HEK293 (cell line): ENCODE measurements at regions not wholly inside any gene's neighbourhood (a gene's known extent, or its start where the extent isn't known, plus 50 kb on each side); places are given as distances from the start of the nearest gene placed in this dataset.

Experiments
- CTCF ChIA-PET: fragments of 350-600 bp; formaldehyde crosslinking; extraction: SDS; loops from one replicate; lab custom pipeline; 2021; ENCODE audit warnings: antibody characterized with exemption; lab: Yijun Ruan, JAX
- POLR2A ChIA-PET: fragments of 300-600 bp; formaldehyde crosslinking; extraction: SDS; loops from one replicate; lab custom pipeline; 2020; ENCODE audit warnings: antibody characterized with exemption, inconsistent platforms; lab: Yijun Ruan, JAX
- H3K27ac ChIP-seq: fragments of 200-500 bp; sonication (Bioruptor generic); 2 replicates; pipeline ENCODE4 v1.5.1; 2014; ENCODE audit warnings: low read depth, low read length, control low read depth, inconsistent platforms; ENCODE audit errors: extremely low read depth
- H3K36me3 ChIP-seq, 2 experiments: fragments of 200-500 bp in 1 of 2; sonication (Bioruptor generic) in 1 of 2; 1 replicate in 1 of 2; 2 replicates in 1 of 2; pipeline ENCODE4 v1.5.1; 2014 to 2017; ENCODE audit warnings: inconsistent platforms in 2 of 2, low read length in 2 of 2; ENCODE audit not compliant: control insufficient read depth in 2 of 2, insufficient read depth in 1 of 2
- H3K4me1 ChIP-seq: fragments of 200-500 bp; sonication (Bioruptor generic); 2 replicates; pipeline ENCODE4 v1.5.1; 2014; ENCODE audit warnings: mild to moderate bottlenecking, low read length, inconsistent platforms; ENCODE audit not compliant: control insufficient read depth, insufficient read depth
- H3K4me3 ChIP-seq: 2 replicates; pipeline ENCODE4 v1.5.1; 2011; ENCODE audit warnings: low read depth, mild to moderate bottlenecking, control low read depth, low read length, moderate library complexity
- H3K9me3 ChIP-seq: fragments of 200-500 bp; sonication (Bioruptor generic); 2 replicates; pipeline ENCODE4 v1.5.1; 2014; ENCODE audit warnings: low read depth, low read length, inconsistent platforms; ENCODE audit not compliant: control insufficient read depth, insufficient read depth
- AEBP2 ChIP-seq: fragments of 450-650 bp; formaldehyde crosslinking; IDR thresholded peaks from 2 replicates; pipeline ENCODE4 v1.5.1; 2016; ENCODE audit warnings: missing biosample characterization, missing genetic modification characterization, borderline replicate concordance
- ELK4 ChIP-seq: IDR thresholded peaks from 2 replicates; pipeline ENCODE4 v1.6.1; 2011; ENCODE audit warnings: mild to moderate bottlenecking, low read depth, low read length, borderline replicate concordance
- HIC1 ChIP-seq: fragments of 450-650 bp; formaldehyde crosslinking; IDR thresholded peaks from 2 replicates; pipeline ENCODE4 v1.5.1; 2016; ENCODE audit warnings: missing biosample characterization, missing genetic modification characterization
- OVOL3 ChIP-seq: fragments of 450-650 bp; formaldehyde crosslinking; IDR thresholded peaks from 2 replicates; pipeline ENCODE4 v1.5.1; 2016; ENCODE audit warnings: missing biosample characterization, missing genetic modification characterization
- WT1 ChIP-seq: fragments of 450-650 bp; formaldehyde crosslinking; IDR thresholded peaks from 2 replicates; pipeline ENCODE4 v1.5.1; 2016; ENCODE audit warnings: missing biosample characterization, missing genetic modification characterization
- ZEB2 ChIP-seq: fragments of 450-650 bp; formaldehyde crosslinking; IDR thresholded peaks from 2 replicates; pipeline ENCODE4 v1.5.1; 2016; ENCODE audit warnings: missing biosample characterization, missing genetic modification characterization
- ZFHX2 ChIP-seq: fragments of 450-650 bp; formaldehyde crosslinking; conservative IDR thresholded peaks from 2 replicates; pipeline ENCODE4 v1.5.1; 2016; ENCODE audit warnings: missing biosample characterization, missing genetic modification characterization
- ZIC2 ChIP-seq: fragments of 450-650 bp; formaldehyde crosslinking; IDR thresholded peaks from 2 replicates; pipeline ENCODE4 v1.5.1; 2016; ENCODE audit warnings: missing biosample characterization, missing genetic modification characterization
- ZNF184 ChIP-seq: fragments of 450-650 bp; IDR thresholded peaks from 2 replicates; pipeline ENCODE4 v1.5.1; 2018; ENCODE audit warnings: missing biosample characterization, mild to moderate bottlenecking, missing genetic modification characterization
- ZNF214 ChIP-seq: fragments of 450-650 bp; formaldehyde crosslinking; IDR thresholded peaks from 2 replicates; pipeline ENCODE4 v1.5.1; 2017; ENCODE audit warnings: missing biosample characterization, mild to moderate bottlenecking, missing genetic modification characterization, borderline replicate concordance
- ZNF239 ChIP-seq: fragments of 450-650 bp; formaldehyde crosslinking; IDR thresholded peaks from 2 replicates; pipeline ENCODE4 v1.5.1; 2016; ENCODE audit warnings: missing biosample characterization, missing genetic modification characterization
- ZNF266 ChIP-seq: fragments of 450-650 bp; formaldehyde crosslinking; IDR thresholded peaks from 2 replicates; pipeline ENCODE4 v1.5.1; 2016; ENCODE audit warnings: missing biosample characterization, missing genetic modification characterization, low read depth
- ZNF404 ChIP-seq: fragments of 450-650 bp; formaldehyde crosslinking; IDR thresholded peaks from 2 replicates; pipeline ENCODE4 v1.5.1; 2017; ENCODE audit warnings: missing biosample characterization, missing genetic modification characterization
- ZNF488 ChIP-seq: fragments of 450-650 bp; formaldehyde crosslinking; IDR thresholded peaks from 2 replicates; pipeline ENCODE4 v1.5.1; 2016; ENCODE audit warnings: missing biosample characterization, missing genetic modification characterization
- ZNF544 ChIP-seq: fragments of 450-650 bp; formaldehyde crosslinking; IDR thresholded peaks from 2 replicates; pipeline ENCODE4 v1.5.0; 2017; ENCODE audit warnings: missing biosample characterization, missing genetic modification characterization
- ZNF658 ChIP-seq: fragments of 450-650 bp; formaldehyde crosslinking; IDR thresholded peaks from 2 replicates; pipeline ENCODE4; 2016; ENCODE audit warnings: missing biosample characterization, missing genetic modification characterization
- ZNF664 ChIP-seq: fragments of 450-650 bp; formaldehyde crosslinking; IDR thresholded peaks from 2 replicates; pipeline ENCODE4 v1.5.1; 2016; ENCODE audit warnings: missing biosample characterization, missing genetic modification characterization
- ZNF843 ChIP-seq: fragments of 450-650 bp; formaldehyde crosslinking; IDR thresholded peaks from 2 replicates; pipeline ENCODE4 v1.5.1; 2016; ENCODE audit warnings: missing biosample characterization, missing genetic modification characterization
- ZSCAN16 ChIP-seq: fragments of 450-650 bp; formaldehyde crosslinking; IDR thresholded peaks from 2 replicates; pipeline ENCODE4 v1.5.1; 2016; ENCODE audit warnings: missing biosample characterization, missing genetic modification characterization

GRCh38 chr9:38141746-38142591 is 72.9 kb upstream of the SHB start (continued):
- TF ChIP-seq ZNF214 (tag by site-specific recombination) = no peak

GRCh38 chr9:38138276-38138675 is 69.2 kb upstream of the SHB start:
- ChIA-PET CTCF (interaction anchor here (0.7 to 1.9 kb wide), 3 partner anchors 22 to 50 kb away, joined by 3 to 10 read pairs (median 5); no protein-coding TSS in a partner anchor), POLR2A (no interaction called here)
- H3K9me3 ChIP-seq = no peaks in the 10 kb centered on the region
- no peaks in the 10 kb centered on the region for H3K36me3 ChIP-seq
- H3K27ac ChIP-seq = no peak overlapping the region
- no peak overlapping the region for H3K4me3 ChIP-seq
- no peak for TF ChIP-seq ZNF544 (tag by site-specific recombination)
- no peak for TF ChIP-seq ZIC2 (tag by site-specific recombination)
- no peak for TF ChIP-seq ZNF404 (tag by site-specific recombination)
- no peak for TF ChIP-seq AEBP2
- TF ChIP-seq ZEB2 = no peak
- no peak for TF ChIP-seq ZNF843 (tag by site-specific recombination)
- no peak for TF ChIP-seq ZSCAN16 (tag by site-specific recombination)
- H3K4me1 ChIP-seq = peaks cover 3% of the 10 kb centered on the region; the same call in 1 of the 2 replicates

GRCh38 chr9:38137342-38137741 is 68.3 kb upstream of the SHB start:
- Histone ChIP-seq H3K36me3 (no peaks in the 10 kb centered on the region), H3K9me3 (no peaks in the 10 kb centered on the region), H3K4me3 (no peak overlapping the region), H3K27ac (no peak overlapping the region), H3K4me1 (peaks cover 3% of the 10 kb centered on the region; the same call in 1 of the 2 replicates)
- ChIA-PET CTCF (interaction anchor here (0.5 to 1.9 kb wide), 5 partner anchors 13 to 279 kb away, joined by 3 to 10 read pairs (median 3); no protein-coding TSS in a partner anchor), POLR2A (no interaction called here)
- TF ChIP-seq ZNF488 (no peak), ELK4 (no peak), ZNF266 (tag by site-specific recombination) (no peak), ZFHX2 (no peak), ZNF664 (tag by site-specific recombination) (no peak), ZNF184 (tag by site-specific recombination) (no peak), ZNF658 (tag by site-specific recombination) (no peak), WT1 (no peak), OVOL3 (tag by site-specific recombination) (no peak), HIC1 (no peak), ZNF239 (tag by site-specific recombination) (no peak)
